ENCODE measurements at regions not wholly inside any gene's neighbourhood (a gene's known extent, or its start where the extent isn't known, plus 50 kb on each side); places are given as distances from the start of the nearest gene placed in this dataset.

GRCh38 chr7:42686594-42687156, 225.2 kb downstream of the C7orf25 start:
- Mint-ChIP-seq H3K4me1 (ENCODE audit: low read depth, unreplicated experiment) (peaks cover 2% of the 10 kb centered on the region), H3K27me3 (ENCODE audit: unreplicated experiment) (peaks cover 2% of the 10 kb centered on the region), H3K36me3 (ENCODE audit: unreplicated experiment) (no peaks in the 10 kb centered on the region), H3K4me3 (ENCODE audit: unreplicated experiment) (no peak overlapping the region), H3K9me3 (ENCODE audit: unreplicated experiment) (no peaks in the 10 kb centered on the region), H3K27ac (ENCODE audit: unreplicated experiment) (no peak overlapping the region)
- TF ChIP-seq CTCF (IDR thresholded peaks at IDR 0.05; ENCODE audit: partially characterized antibody, unreplicated experiment): no peak
- DNase-seq: no peak

GRCh38 chr7:42685911-42686310, 226.0 kb downstream of the C7orf25 start:
- Mint-ChIP-seq H3K27me3 (ENCODE audit: unreplicated experiment) (peaks cover 2% of the 10 kb centered on the region), H3K27ac (ENCODE audit: unreplicated experiment) (no peak overlapping the region), H3K4me1 (ENCODE audit: low read depth, unreplicated experiment) (peaks cover 2% of the 10 kb centered on the region), H3K9me3 (ENCODE audit: unreplicated experiment) (no peaks in the 10 kb centered on the region), H3K4me3 (ENCODE audit: unreplicated experiment) (no peak overlapping the region), H3K36me3 (ENCODE audit: unreplicated experiment) (no peaks in the 10 kb centered on the region)
- no peak for TF ChIP-seq CTCF (IDR thresholded peaks at IDR 0.05; ENCODE audit: partially characterized antibody, unreplicated experiment)
- DNase-seq: no peak

- DNase-seq: no peak
- no peak for TF ChIP-seq CTCF (IDR thresholded peaks at IDR 0.05; ENCODE audit: partially characterized antibody, unreplicated experiment)
- no peak overlapping the region for H3K27ac Mint-ChIP-seq (ENCODE audit: unreplicated experiment)
These were observed 233.8 kb downstream of the C7orf25 start for GRCh38 chr7:42677751-42678699.

GRCh38 chr7:42674541-42674940, 237.3 kb downstream of the C7orf25 start:
- TF ChIP-seq CTCF (IDR thresholded peaks at IDR 0.05; ENCODE audit: partially characterized antibody, unreplicated experiment): no peak
- no peak for DNase-seq
- Mint-ChIP-seq H3K27me3 (ENCODE audit: unreplicated experiment) (no peaks in the 10 kb centered on the region), H3K4me3 (ENCODE audit: unreplicated experiment) (no peak overlapping the region), H3K36me3 (ENCODE audit: unreplicated experiment) (no peaks in the 10 kb centered on the region), H3K9me3 (ENCODE audit: unreplicated experiment) (no peaks in the 10 kb centered on the region), H3K4me1 (ENCODE audit: low read depth, unreplicated experiment) (no peaks in the 10 kb centered on the region), H3K27ac (ENCODE audit: unreplicated experiment) (no peak overlapping the region)

More at GRCh38 chr7:42677751-42678699, 233.8 kb downstream of the C7orf25 start:
- no peaks in the 10 kb centered on the region for H3K4me1 Mint-ChIP-seq (ENCODE audit: low read depth, unreplicated experiment)
- no peak overlapping the region for H3K4me3 Mint-ChIP-seq (ENCODE audit: unreplicated experiment)
- no peaks in the 10 kb centered on the region for H3K9me3 Mint-ChIP-seq (ENCODE audit: unreplicated experiment)
- H3K27me3 Mint-ChIP-seq (ENCODE audit: unreplicated experiment): no peaks in the 10 kb centered on the region
- no peaks in the 10 kb centered on the region for H3K36me3 Mint-ChIP-seq (ENCODE audit: unreplicated experiment)

- no peak for DNase-seq
- no peak overlapping the region for H3K4me3 Mint-ChIP-seq (ENCODE audit: unreplicated experiment)
These were observed 237.9 kb downstream of the C7orf25 start for GRCh38 chr7:42673951-42674350.

More at GRCh38 chr7:42673951-42674350, 237.9 kb downstream of the C7orf25 start:
- H3K4me1 Mint-ChIP-seq (ENCODE audit: low read depth, unreplicated experiment): no peaks in the 10 kb centered on the region
- H3K27ac Mint-ChIP-seq (ENCODE audit: unreplicated experiment): no peak overlapping the region
- no peaks in the 10 kb centered on the region for H3K27me3 Mint-ChIP-seq (ENCODE audit: unreplicated experiment)
- H3K9me3 Mint-ChIP-seq (ENCODE audit: unreplicated experiment): no peaks in the 10 kb centered on the region
- no peak for TF ChIP-seq CTCF (IDR thresholded peaks at IDR 0.05; ENCODE audit: partially characterized antibody, unreplicated experiment)
- H3K36me3 Mint-ChIP-seq (ENCODE audit: unreplicated experiment): no peaks in the 10 kb centered on the region
